ENCODE measurements at regions not wholly inside any gene's neighbourhood (a gene's known extent, or its start where the extent isn't known, plus 50 kb on each side); places are given as distances from the start of the nearest gene placed in this dataset.
A peak's percentile ranks its signal among the peaks of the same experiment; 100 is the strongest.

GRCh38 chr15:89421219-89421618 lies 75.2 kb downstream of the RHCG start:
- no peak for DNase-seq (ENCODE audit: low spot score)

- DNase-seq (ENCODE audit: low spot score), result no peak
These were observed 76.9 kb downstream of the RHCG start for GRCh38 chr15:89419370-89419984.

GRCh38 chr15:89417206-89417725 lies 79.1 kb downstream of the RHCG start:
- DNase-seq (ENCODE audit: low spot score), result no peak

- DNase-seq (ENCODE audit: low spot score), result peak; percentile 48
These were observed 79.8 kb downstream of the RHCG start for GRCh38 chr15:89416339-89417183.

GRCh38 chr15:89414571-89414970 lies 79.9 kb upstream of the POLG start:
- DNase-seq (ENCODE audit: low spot score), result no peak

- DNase-seq (ENCODE audit: low spot score), result no peak
These were observed 79.3 kb upstream of the POLG start for GRCh38 chr15:89413877-89414276.

GRCh38 chr15:89412905-89413411 lies 78.3 kb upstream of the POLG start:
- DNase-seq (ENCODE audit: low spot score), result no peak

- no peak for DNase-seq (ENCODE audit: low spot score)
These were observed 75.4 kb upstream of the POLG start for GRCh38 chr15:89410039-89410435.

GRCh38 chr15:89409184-89410038 lies 74.8 kb upstream of the POLG start:
- no peak for DNase-seq (ENCODE audit: low spot score)

- DNase-seq (ENCODE audit: low spot score), result no peak
These were observed 74.0 kb upstream of the POLG start for GRCh38 chr15:89408372-89409183.

GRCh38 chr15:89406940-89407607 lies 72.5 kb upstream of the POLG start:
- DNase-seq (ENCODE audit: low spot score), result no peak

GRCh38 chr15:89406218-89406939 lies 71.8 kb upstream of the POLG start:
- no peak for DNase-seq (ENCODE audit: low spot score)

- DNase-seq (ENCODE audit: low spot score), result no peak
These were observed 70.9 kb upstream of the POLG start for GRCh38 chr15:89405494-89405893.

GRCh38 chr15:89404023-89404422 lies 69.4 kb upstream of the POLG start:
- no peak for DNase-seq (ENCODE audit: low spot score)

GRCh38 chr15:89402518-89402805 lies 67.8 kb upstream of the POLG start:
- DNase-seq (ENCODE audit: low spot score), result no peak

- no peak for DNase-seq (ENCODE audit: low spot score)
These were observed 67.2 kb upstream of the POLG start for GRCh38 chr15:89401631-89402517.

GRCh38 chr15:89400782-89401545 lies 66.3 kb upstream of the POLG start:
- no peak for DNase-seq (ENCODE audit: low spot score)

- no peak for DNase-seq (ENCODE audit: low spot score)
These were observed 65.6 kb upstream of the POLG start for GRCh38 chr15:89400116-89400781.
